CD4-positive, alpha-beta T cell treated with Interleukin-12 subunit alpha and Interleukin-12 subunit beta, for 1 hour (primary cell): ENCODE measurements at regions not wholly inside any gene's neighbourhood (a gene's known extent, or its start where the extent isn't known, plus 50 kb on each side); places are given as distances from the start of the nearest gene placed in this dataset.
"Not testable (repeated sequence)": the region's sequence is repeated elsewhere in the genome, so short reads cannot be mapped to it uniquely, and the experiment has no call there.

Experiments
- DNase-seq: peaks from one replicate; pipeline ENCODE4 v3.0.0-alpha.2; 2020

- DNase-seq = no peak
Observed at GRCh38 chr9:74369844-74370243, 127.3 kb upstream of the RORB start.

GRCh38 chr9:74373348-74373747 is 123.8 kb upstream of the RORB start:
- no peak for DNase-seq

GRCh38 chr9:74379718-74380117 is 117.4 kb upstream of the RORB start:
- DNase-seq = peak; percentile 22

- no peak for DNase-seq
Observed at GRCh38 chr9:74391816-74392215, 105.3 kb upstream of the RORB start.

GRCh38 chr9:74403581-74403980 is 93.6 kb upstream of the RORB start:
- no peak for DNase-seq

GRCh38 chr9:74404620-74405019 is 92.5 kb upstream of the RORB start:
- DNase-seq = no peak

GRCh38 chr9:74407166-74407565 is 90.0 kb upstream of the RORB start:
- DNase-seq = no peak

- DNase-seq = no peak
Observed at GRCh38 chr9:74412236-74412979, 84.7 kb upstream of the RORB start.

GRCh38 chr9:74413876-74414275 is 83.3 kb upstream of the RORB start:
- DNase-seq = no peak

GRCh38 chr9:74414325-74414724 is 82.8 kb upstream of the RORB start:
- DNase-seq = no peak

GRCh38 chr9:74415995-74416394 is 81.1 kb upstream of the RORB start:
- no peak for DNase-seq

GRCh38 chr9:74424488-74424887 is 72.6 kb upstream of the RORB start:
- DNase-seq = not testable (repeated sequence)

GRCh38 chr9:74431467-74431866 is 65.7 kb upstream of the RORB start:
- DNase-seq = no peak

- no peak for DNase-seq
Observed at GRCh38 chr9:74443036-74443750, 53.9 kb upstream of the RORB start.

GRCh38 chr9:74444369-74444768 is 52.8 kb upstream of the RORB start:
- no peak for DNase-seq
